ENCODE measurements at regions not wholly inside any gene's neighbourhood (a gene's known extent, or its start where the extent isn't known, plus 50 kb on each side); places are given as distances from the start of the nearest gene placed in this dataset.

DNA sequence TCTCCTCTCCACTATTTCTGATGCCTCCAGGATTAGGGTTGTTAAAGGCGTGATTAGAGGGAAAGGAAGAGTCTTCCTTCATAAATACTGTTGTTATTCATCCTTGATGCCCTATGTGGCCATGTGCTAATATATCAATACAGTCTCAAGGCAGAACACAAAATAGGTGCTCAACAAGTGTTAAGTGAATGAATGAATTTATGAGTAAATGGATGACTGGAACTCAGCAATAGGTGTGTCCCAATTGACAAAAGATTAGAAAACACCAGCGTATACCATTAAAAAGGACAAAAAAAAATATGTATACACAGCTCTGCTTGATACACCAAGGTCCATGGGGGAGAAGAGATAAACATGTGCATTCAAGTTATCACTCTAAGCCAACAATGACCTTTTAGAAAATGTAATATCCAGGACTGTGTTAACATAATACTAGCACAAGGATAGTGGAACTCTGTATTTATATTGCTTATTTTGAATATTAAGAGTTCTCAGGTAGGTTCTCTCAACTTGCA lies 171.2 kb upstream of the MYLIP start:
- H4K20me1 ChIP-seq (ENCODE audit: insufficient read depth): no peaks in the 10 kb centered on the region
- H3K4me1 ChIP-seq (ENCODE audit: insufficient read depth): peaks cover 28% of the 10 kb centered on the region
- no peaks in the 10 kb centered on the region for H3K79me2 ChIP-seq (ENCODE audit: insufficient read depth)
- no peaks in the 10 kb centered on the region for H3K9me2 ChIP-seq (ENCODE audit: insufficient read depth)
- TF ChIP-seq EZH2phosphoT487 (IDR thresholded peaks at IDR 0.05; ENCODE audit: insufficient read depth, low read depth): no peak
- no peak for TF ChIP-seq EZH2 (IDR thresholded peaks at IDR 0.05; ENCODE audit: insufficient read depth, poor library complexity, severe bottlenecking)
- no peak overlapping the region for H3K4me3 ChIP-seq
- H2AFZ ChIP-seq: no peak overlapping the region
- no peaks in the 10 kb centered on the region for H3K9me3 ChIP-seq (ENCODE audit: low read depth)
- no peak overlapping the region for H3K27ac ChIP-seq
- H3K36me3 ChIP-seq (ENCODE audit: low read depth): no peaks in the 10 kb centered on the region
- no peak overlapping the region for H3K4me2 ChIP-seq (ENCODE audit: unreplicated experiment)
- DNase-seq: no peak
- 87 to 96% methylated on average over 2 of the region's 2 CpGs for WGBS, 2 experiments (ENCODE audit: low coverage in 1 of 2, low lambda C conversion rate in 2 of 2, missing lambda C conversion rate in 2 of 2)
- no peaks in the 10 kb centered on the region for H3K27me3 ChIP-seq (replicated peaks; ENCODE audit: insufficient read depth)
- H3K9ac ChIP-seq: no peak overlapping the region
- in situ Hi-C loops (cut with MboI): no loop called here
- H3F3A ChIP-seq (ENCODE audit: insufficient read depth): peaks cover 8% of the 10 kb centered on the region

DNA sequence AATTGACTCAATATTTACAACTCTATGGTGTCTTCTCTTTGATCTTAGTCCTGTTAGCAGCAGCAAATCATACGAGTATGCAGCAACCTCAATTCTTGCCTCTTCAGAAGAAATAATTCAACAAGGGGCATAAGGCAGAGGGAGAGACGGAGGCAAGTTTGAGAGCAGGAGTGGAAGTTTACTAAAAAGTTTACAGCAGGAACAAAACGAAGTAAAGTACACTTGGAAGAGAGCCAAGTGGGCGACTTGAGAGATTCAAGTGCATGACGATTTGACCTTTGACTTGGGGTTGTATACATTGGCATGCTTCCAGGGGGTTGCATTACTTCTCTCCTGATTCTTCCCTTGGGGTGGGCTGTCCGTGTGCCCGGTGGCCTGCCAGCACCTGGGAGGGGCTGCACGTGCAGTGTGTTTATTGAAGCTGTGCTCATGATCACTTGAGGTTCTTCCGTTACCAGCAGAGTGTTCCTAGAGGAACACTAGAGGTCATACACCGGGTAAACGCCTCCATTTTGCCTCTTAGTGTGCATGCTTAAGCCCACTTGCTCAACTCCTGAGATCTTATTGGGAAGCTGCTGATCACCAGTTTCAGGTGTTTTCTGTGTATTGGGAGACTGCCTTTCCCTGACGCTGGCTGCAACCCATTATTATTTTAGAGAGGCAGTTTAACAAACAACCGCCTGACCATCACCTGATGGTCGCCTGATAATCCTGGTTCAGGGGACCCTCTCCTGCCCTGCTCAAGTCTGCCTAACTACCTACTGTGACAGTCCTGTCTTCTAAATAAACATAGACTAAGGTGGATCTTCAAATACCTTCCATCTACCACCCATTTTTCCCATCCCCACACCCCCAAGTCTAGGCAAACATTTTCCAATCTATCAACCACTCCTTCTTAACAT lies 172.4 kb upstream of the MYLIP start:
- H3K4me3 ChIP-seq: no peak overlapping the region
- H3F3A ChIP-seq (ENCODE audit: insufficient read depth): no peaks in the 10 kb centered on the region
- no peaks in the 10 kb centered on the region for H3K9me3 ChIP-seq (ENCODE audit: low read depth)
- no peak overlapping the region for H2AFZ ChIP-seq
- DNase-seq: no peak
- no peaks in the 10 kb centered on the region for H3K27me3 ChIP-seq (replicated peaks; ENCODE audit: insufficient read depth)
- no peak overlapping the region for H3K4me2 ChIP-seq (ENCODE audit: unreplicated experiment)
- in situ Hi-C loops (cut with MboI): no loop called here
- no peaks in the 10 kb centered on the region for H3K79me2 ChIP-seq (ENCODE audit: insufficient read depth)
- no peak for TF ChIP-seq EZH2phosphoT487 (IDR thresholded peaks at IDR 0.05; ENCODE audit: insufficient read depth, low read depth)
- TF ChIP-seq EZH2 (IDR thresholded peaks at IDR 0.05; ENCODE audit: insufficient read depth, poor library complexity, severe bottlenecking): no peak
- 76 to 80% methylated on average over 14 of the region's 14 CpGs for WGBS, 2 experiments (ENCODE audit: low coverage in 1 of 2, low lambda C conversion rate in 2 of 2, missing lambda C conversion rate in 2 of 2)
- H3K9me2 ChIP-seq (ENCODE audit: insufficient read depth): no peaks in the 10 kb centered on the region
- H3K36me3 ChIP-seq (ENCODE audit: low read depth): no peaks in the 10 kb centered on the region
- no peak overlapping the region for H3K9ac ChIP-seq
- H3K4me1 ChIP-seq (ENCODE audit: insufficient read depth): peaks cover 24% of the 10 kb centered on the region
- H3K27ac ChIP-seq: no peak overlapping the region
- H4K20me1 ChIP-seq (ENCODE audit: insufficient read depth): no peaks in the 10 kb centered on the region

DNA sequence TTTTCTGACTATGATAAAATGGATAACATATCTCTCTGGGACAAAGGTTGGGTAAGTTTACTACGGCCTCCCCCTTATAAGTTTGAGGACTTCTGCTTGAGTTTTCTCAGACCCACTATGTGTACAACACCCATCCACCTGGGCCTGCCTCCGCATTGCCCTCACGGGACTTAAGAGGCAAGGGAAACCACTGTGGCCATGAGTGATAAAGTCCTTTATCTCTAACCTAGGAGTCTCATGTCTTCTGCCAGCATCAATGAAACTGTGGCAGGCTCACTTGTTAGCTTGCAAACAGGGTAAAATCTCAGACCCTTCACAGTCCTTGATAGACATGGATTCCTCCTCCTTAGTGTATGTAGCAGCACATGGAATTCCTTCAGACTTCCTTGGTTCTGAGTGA lies 173.4 kb upstream of the MYLIP start:
- no peak overlapping the region for H3K9ac ChIP-seq
- H3K27ac ChIP-seq: no peak overlapping the region
- no peaks in the 10 kb centered on the region for H3K9me2 ChIP-seq (ENCODE audit: insufficient read depth)
- in situ Hi-C loops (cut with MboI): no loop called here
- no peak overlapping the region for H2AFZ ChIP-seq
- DNase-seq: no peak
- H3K36me3 ChIP-seq (ENCODE audit: low read depth): no peaks in the 10 kb centered on the region
- 82 to 94% methylated on average over 3 of the region's 3 CpGs for WGBS, 2 experiments (ENCODE audit: low coverage in 1 of 2, low lambda C conversion rate in 2 of 2, missing lambda C conversion rate in 2 of 2)
- H3K79me2 ChIP-seq (ENCODE audit: insufficient read depth): no peaks in the 10 kb centered on the region
- TF ChIP-seq EZH2phosphoT487 (IDR thresholded peaks at IDR 0.05; ENCODE audit: insufficient read depth, low read depth) (no peak), EZH2 (IDR thresholded peaks at IDR 0.05; ENCODE audit: insufficient read depth, poor library complexity, severe bottlenecking) (no peak)
- H3F3A ChIP-seq (ENCODE audit: insufficient read depth): no peaks in the 10 kb centered on the region
- no peaks in the 10 kb centered on the region for H3K27me3 ChIP-seq (replicated peaks; ENCODE audit: insufficient read depth)
- no peak overlapping the region for H3K4me2 ChIP-seq (ENCODE audit: unreplicated experiment)
- peaks cover 24% of the 10 kb centered on the region for H3K4me1 ChIP-seq (ENCODE audit: insufficient read depth)
- H3K4me3 ChIP-seq: no peak overlapping the region
- no peaks in the 10 kb centered on the region for H4K20me1 ChIP-seq (ENCODE audit: insufficient read depth)
- H3K9me3 ChIP-seq (ENCODE audit: low read depth): no peaks in the 10 kb centered on the region

DNA sequence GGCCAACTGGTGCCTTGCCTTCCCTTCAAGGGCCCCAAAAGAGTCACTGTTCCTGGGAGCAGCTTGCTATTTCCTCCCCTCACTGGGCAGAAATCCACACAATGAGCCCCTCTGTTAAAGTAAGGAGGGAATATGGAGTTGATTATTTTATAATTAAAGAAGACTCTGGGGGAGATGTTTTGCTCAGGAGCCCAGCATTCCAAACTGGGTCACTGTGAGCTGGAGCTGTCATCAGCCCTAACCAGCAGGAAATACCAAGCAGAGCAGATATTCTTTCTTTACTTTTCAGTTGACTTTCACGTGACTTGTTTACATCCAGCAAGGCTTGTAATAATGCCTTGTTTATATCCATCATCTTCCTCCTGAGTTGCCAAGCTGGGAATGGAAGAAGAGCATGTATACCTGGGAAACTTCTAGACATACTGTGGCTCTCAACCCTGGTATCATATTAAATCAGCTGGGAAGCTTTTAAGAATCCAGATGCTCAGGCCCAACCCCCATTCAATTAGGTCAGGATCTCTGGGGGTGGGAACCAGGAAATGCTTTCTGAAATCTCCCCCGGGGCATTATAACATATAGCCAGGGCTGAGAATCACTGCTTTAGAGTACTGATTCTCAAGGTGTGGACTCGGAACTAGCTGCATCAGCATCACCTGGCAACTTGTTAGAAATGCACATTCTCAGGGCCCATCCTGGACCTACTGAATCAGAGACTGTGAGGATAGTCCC lies 175.6 kb upstream of the MYLIP start:
- Histone ChIP-seq H3K27ac (peak overlapping the region; percentile 16), H2AFZ (peak overlapping the region; percentile 31), H3K36me3 (ENCODE audit: low read depth) (no peaks in the 10 kb centered on the region), H3K4me1 (ENCODE audit: insufficient read depth) (peaks cover 24% of the 10 kb centered on the region), H3K9me2 (ENCODE audit: insufficient read depth) (no peaks in the 10 kb centered on the region), H3K9me3 (ENCODE audit: low read depth) (no peaks in the 10 kb centered on the region), H3K79me2 (ENCODE audit: insufficient read depth) (no peaks in the 10 kb centered on the region), H3K4me3 (no peak overlapping the region), H3K4me2 (ENCODE audit: unreplicated experiment) (peak overlapping the region; percentile 63), H3K9ac (no peak overlapping the region), H4K20me1 (ENCODE audit: insufficient read depth) (no peaks in the 10 kb centered on the region), H3K27me3 (replicated peaks; ENCODE audit: insufficient read depth) (no peaks in the 10 kb centered on the region), H3F3A (ENCODE audit: insufficient read depth) (no peaks in the 10 kb centered on the region)
- 23 to 29% methylated on average over 3 of the region's 3 CpGs for WGBS, 2 experiments (ENCODE audit: low coverage in 1 of 2, low lambda C conversion rate in 2 of 2, missing lambda C conversion rate in 2 of 2)
- no peak for TF ChIP-seq EZH2 (IDR thresholded peaks at IDR 0.05; ENCODE audit: insufficient read depth, poor library complexity, severe bottlenecking)
- TF ChIP-seq EZH2phosphoT487 (IDR thresholded peaks at IDR 0.05; ENCODE audit: insufficient read depth, low read depth): no peak
- in situ Hi-C loops (cut with MboI): no loop called here
- peak; percentile 48 for DNase-seq

All from GM23248 (cell line).